Panc1 (cell line): ENCODE measurements at regions not wholly inside any gene's neighbourhood (a gene's known extent, or its start where the extent isn't known, plus 50 kb on each side); places are given as distances from the start of the nearest gene placed in this dataset.

ENCODE experiments used
- ATAC-seq: fragments of 200-7000 bp; cut with Tn5 transposase; 2 replicates; pipeline ENCODE4 v1.9.1; 2020; ENCODE audit warnings: mild to moderate bottlenecking, moderate library complexity
- BruUV-seq: library from RNA; stranded (reverse); fragments of 400-500 nt; replicated peaks from 2 replicates; lab custom pipeline; 2021; lab: Mats Ljungman, UMichigan
- CTCF ChIA-PET: fragments of 300-600 bp; sonication (Branson Sonifier 250); formaldehyde crosslinking; loops from one replicate; lab custom pipeline; 2022; ENCODE audit warnings: antibody characterized with exemption; lab: Charles Lee
- POLR2A ChIA-PET: fragments of 300-600 bp; sonication (Branson Sonifier 250); formaldehyde crosslinking; loops from one replicate; lab custom pipeline; 2022; ENCODE audit warnings: antibody characterized with exemption; lab: Charles Lee
- DNase-seq: peaks from one replicate; pipeline ENCODE4 v3.0.0-alpha.2; 2010; ENCODE audit warnings: low read depth, low spot score
- H3K27ac ChIP-seq: 2 replicates; pipeline ENCODE4 v1.5.1; 2011; ENCODE audit warnings: mild to moderate bottlenecking, low read length, inconsistent platforms
- H3K27me3 ChIP-seq: fragments of 200-500 bp; sonication (Bioruptor generic); 2 replicates; pipeline ENCODE4 v1.6.0; 2014; ENCODE audit warnings: low read length, inconsistent platforms; ENCODE audit not compliant: control insufficient read depth, insufficient read depth
- H3K36me3 ChIP-seq: fragments of 200-500 bp; sonication (Bioruptor generic); 2 replicates; pipeline ENCODE4 v1.5.1; 2014; ENCODE audit warnings: inconsistent platforms, mild to moderate bottlenecking, low read length, moderate library complexity; ENCODE audit not compliant: control insufficient read depth, insufficient read depth
- H3K4me1 ChIP-seq: 2 replicates; pipeline ENCODE4 v1.5.1; 2011; ENCODE audit warnings: inconsistent platforms, mild to moderate bottlenecking, low read length, moderate library complexity; ENCODE audit not compliant: control insufficient read depth, insufficient read depth
- H3K4me3 ChIP-seq, 2 experiments: 2 replicates each; pipeline ENCODE4 v1.5.1; 2011 to 2012; ENCODE audit warnings: low read depth in 2 of 2, low read length in 2 of 2, mild to moderate bottlenecking in 2 of 2, inconsistent platforms in 1 of 2, moderate library complexity in 1 of 2
- H3K9me3 ChIP-seq: fragments of 200-500 bp; sonication (Bioruptor generic); 2 replicates; pipeline ENCODE4 v1.5.1; 2014; ENCODE audit warnings: low read depth, mild to moderate bottlenecking, inconsistent platforms, low read length, moderate library complexity; ENCODE audit not compliant: control insufficient read depth, insufficient read depth
- POLR2AphosphoS5 ChIP-seq: IDR thresholded peaks from 2 replicates; pipeline ENCODE4 v1.6.1; 2012; ENCODE audit warnings: mild to moderate bottlenecking, low read depth, low read length, moderate library complexity
- SIN3A ChIP-seq: IDR thresholded peaks from 2 replicates; pipeline ENCODE4 v1.6.1; 2012; ENCODE audit warnings: low read depth, mild to moderate bottlenecking, low read length, moderate library complexity, borderline replicate concordance; ENCODE audit not compliant: insufficient read depth
- TCF7L2 ChIP-seq: IDR thresholded peaks from 2 replicates; pipeline ENCODE4 v1.6.1; 2011; ENCODE audit warnings: mild to moderate bottlenecking, low read depth, low read length, inconsistent platforms
- in situ Hi-C: cut with HindIII; loops from 2 replicates; pipeline ENCODE4 v1.10.0; 2016; ENCODE audit warnings: low sequenced_read_pairs, low pct_unique_long_range_greater_than_20kb
- intact Hi-C: fragments of 100-400 bp; cut with micrococcal nuclease; formaldehyde crosslinking; loops from one replicate; pipeline ENCODE4 v1.10.0; 2022; ENCODE audit not compliant: unreplicated experiment
- TF ChIP-seq, protein P1 (sequence below): fragments of 450-650 bp; IDR thresholded peaks from 2 replicates; pipeline ENCODE4 v1.5.1; 2017; ENCODE audit warnings: mild to moderate bottlenecking
- TF ChIP-seq, protein P2 (sequence below), 2 experiments: IDR thresholded peaks; 2 replicates each; pipeline ENCODE4 v1.6.1; 2011 to 2012; ENCODE audit warnings: low read depth in 2 of 2, control low read depth in 1 of 2, low read length in 1 of 2, mild to moderate bottlenecking in 1 of 2, moderate library complexity in 1 of 2; ENCODE audit not compliant: insufficient read depth in 1 of 2

DNA sequence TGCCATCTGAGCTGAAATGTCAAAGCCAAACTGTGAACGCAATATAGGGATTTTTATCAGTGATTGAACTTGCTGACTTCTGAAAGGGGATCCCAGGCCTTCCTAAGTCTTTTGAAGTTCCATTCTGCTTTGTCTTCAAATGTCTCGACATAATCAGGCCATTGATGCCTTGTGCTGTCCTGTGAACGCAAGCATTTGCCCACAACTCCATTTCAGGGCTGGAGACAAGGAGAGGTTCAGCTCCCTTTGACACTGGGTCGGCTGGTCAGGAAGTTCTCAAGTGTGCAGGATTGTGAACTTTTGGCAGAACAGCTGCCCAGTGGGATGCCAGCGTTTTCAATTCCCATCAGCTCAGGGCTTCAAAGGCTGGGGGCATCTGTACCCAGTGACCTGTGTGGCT lies 345.3 kb downstream of the NUAK1 start:
- intact Hi-C loops = no loop called here
- no peak for ATAC-seq
- H3K27me3 ChIP-seq = no peaks in the 10 kb centered on the region
- no peaks in the 10 kb centered on the region for H3K36me3 ChIP-seq
- no peak overlapping the region for H3K4me3 ChIP-seq
- DNase-seq = no peak
- ChIA-PET CTCF (interaction anchor here (0.5 kb wide), 1 partner anchor 59 kb away, joined by 10 read pairs; no protein-coding TSS in a partner anchor), POLR2A (no interaction called here)
- in situ Hi-C loops = no loop called here
- H3K4me1 ChIP-seq = no peaks in the 10 kb centered on the region
- H3K9me3 ChIP-seq = peaks cover 6% of the 10 kb centered on the region; the same call in 1 of the 2 replicates
- TF ChIP-seq TCF7L2 = no peak
- no peak for TF ChIP-seq SIN3A
- TF ChIP-seq, protein P1, sequence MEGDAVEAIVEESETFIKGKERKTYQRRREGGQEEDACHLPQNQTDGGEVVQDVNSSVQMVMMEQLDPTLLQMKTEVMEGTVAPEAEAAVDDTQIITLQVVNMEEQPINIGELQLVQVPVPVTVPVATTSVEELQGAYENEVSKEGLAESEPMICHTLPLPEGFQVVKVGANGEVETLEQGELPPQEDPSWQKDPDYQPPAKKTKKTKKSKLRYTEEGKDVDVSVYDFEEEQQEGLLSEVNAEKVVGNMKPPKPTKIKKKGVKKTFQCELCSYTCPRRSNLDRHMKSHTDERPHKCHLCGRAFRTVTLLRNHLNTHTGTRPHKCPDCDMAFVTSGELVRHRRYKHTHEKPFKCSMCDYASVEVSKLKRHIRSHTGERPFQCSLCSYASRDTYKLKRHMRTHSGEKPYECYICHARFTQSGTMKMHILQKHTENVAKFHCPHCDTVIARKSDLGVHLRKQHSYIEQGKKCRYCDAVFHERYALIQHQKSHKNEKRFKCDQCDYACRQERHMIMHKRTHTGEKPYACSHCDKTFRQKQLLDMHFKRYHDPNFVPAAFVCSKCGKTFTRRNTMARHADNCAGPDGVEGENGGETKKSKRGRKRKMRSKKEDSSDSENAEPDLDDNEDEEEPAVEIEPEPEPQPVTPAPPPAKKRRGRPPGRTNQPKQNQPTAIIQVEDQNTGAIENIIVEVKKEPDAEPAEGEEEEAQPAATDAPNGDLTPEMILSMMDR = no peak
- no peak for TF ChIP-seq POLR2AphosphoS5
- TF ChIP-seq, protein P2, sequence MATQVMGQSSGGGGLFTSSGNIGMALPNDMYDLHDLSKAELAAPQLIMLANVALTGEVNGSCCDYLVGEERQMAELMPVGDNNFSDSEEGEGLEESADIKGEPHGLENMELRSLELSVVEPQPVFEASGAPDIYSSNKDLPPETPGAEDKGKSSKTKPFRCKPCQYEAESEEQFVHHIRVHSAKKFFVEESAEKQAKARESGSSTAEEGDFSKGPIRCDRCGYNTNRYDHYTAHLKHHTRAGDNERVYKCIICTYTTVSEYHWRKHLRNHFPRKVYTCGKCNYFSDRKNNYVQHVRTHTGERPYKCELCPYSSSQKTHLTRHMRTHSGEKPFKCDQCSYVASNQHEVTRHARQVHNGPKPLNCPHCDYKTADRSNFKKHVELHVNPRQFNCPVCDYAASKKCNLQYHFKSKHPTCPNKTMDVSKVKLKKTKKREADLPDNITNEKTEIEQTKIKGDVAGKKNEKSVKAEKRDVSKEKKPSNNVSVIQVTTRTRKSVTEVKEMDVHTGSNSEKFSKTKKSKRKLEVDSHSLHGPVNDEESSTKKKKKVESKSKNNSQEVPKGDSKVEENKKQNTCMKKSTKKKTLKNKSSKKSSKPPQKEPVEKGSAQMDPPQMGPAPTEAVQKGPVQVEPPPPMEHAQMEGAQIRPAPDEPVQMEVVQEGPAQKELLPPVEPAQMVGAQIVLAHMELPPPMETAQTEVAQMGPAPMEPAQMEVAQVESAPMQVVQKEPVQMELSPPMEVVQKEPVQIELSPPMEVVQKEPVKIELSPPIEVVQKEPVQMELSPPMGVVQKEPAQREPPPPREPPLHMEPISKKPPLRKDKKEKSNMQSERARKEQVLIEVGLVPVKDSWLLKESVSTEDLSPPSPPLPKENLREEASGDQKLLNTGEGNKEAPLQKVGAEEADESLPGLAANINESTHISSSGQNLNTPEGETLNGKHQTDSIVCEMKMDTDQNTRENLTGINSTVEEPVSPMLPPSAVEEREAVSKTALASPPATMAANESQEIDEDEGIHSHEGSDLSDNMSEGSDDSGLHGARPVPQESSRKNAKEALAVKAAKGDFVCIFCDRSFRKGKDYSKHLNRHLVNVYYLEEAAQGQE (IDR thresholded peaks at IDR 0.05; ENCODE audit: insufficient read depth in 1 of 2, low read depth in 2 of 2, low read length in 1 of 2) = no peak
- H3K27ac ChIP-seq = no peak overlapping the region
- no TSS peak for BruUV-seq

DNA sequence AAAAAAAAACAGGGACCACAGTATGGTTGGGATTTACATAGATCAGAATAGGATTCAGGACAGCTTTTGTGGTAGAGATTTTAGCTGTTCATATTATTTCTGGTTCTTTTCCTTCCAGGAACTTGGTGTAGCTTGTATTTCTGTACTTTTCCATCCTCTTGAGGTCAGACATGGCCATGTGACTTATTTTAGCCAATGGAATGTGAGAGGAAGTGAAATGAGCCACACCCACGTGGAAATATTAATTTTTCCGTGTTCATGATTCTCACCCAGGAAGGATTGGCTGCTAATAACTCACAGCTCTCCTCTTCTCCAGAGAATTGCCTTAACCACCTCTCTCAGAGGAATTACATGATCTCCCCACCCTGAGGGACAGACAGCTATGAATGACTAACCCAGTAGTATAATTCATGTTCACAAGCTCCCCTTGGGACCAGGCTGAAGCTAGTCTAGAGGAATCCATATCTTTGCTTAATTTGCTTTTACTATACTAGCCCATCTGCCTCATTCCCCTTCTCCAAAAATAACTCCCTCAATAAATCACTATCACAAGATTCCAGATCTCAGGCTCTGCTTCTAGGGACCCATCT lies 340.4 kb downstream of the NUAK1 start:
- no TSS peak for BruUV-seq
- ATAC-seq = no peak
- TF ChIP-seq, protein P2 (IDR thresholded peaks at IDR 0.05; ENCODE audit: insufficient read depth in 1 of 2, low read depth in 2 of 2, low read length in 1 of 2) = no peak
- TF ChIP-seq TCF7L2 (no peak), POLR2AphosphoS5 (no peak), SIN3A (no peak)
- TF ChIP-seq, protein P1 = no peak
- no peaks in the 10 kb centered on the region for H3K9me3 ChIP-seq
- no peaks in the 10 kb centered on the region for H3K27me3 ChIP-seq
- intact Hi-C loops (no loop called here), in situ Hi-C loops (no loop called here)
- no peaks in the 10 kb centered on the region for H3K4me1 ChIP-seq
- H3K36me3 ChIP-seq = no peaks in the 10 kb centered on the region
- POLR2A ChIA-PET = no interaction called here
- no peak overlapping the region for H3K27ac ChIP-seq
- no peak overlapping the region for H3K4me3 ChIP-seq
- CTCF ChIA-PET = no interaction called here
- DNase-seq = no peak
